Hindlimb muscle (tissue), 1 donor: ENCODE measurements at regions not wholly inside any gene's neighbourhood (a gene's known extent, or its start where the extent isn't known, plus 50 kb on each side); places are given as distances from the start of the nearest gene placed in this dataset.
"Not testable (repeated sequence)": the region's sequence is repeated elsewhere in the genome, so short reads cannot be mapped to it uniquely, and the experiment has no call there.

Source experiments
- DNase-seq: peaks from one replicate; pipeline ENCODE4 v3.0.0-alpha.2; 2013

- not testable (repeated sequence) for DNase-seq
Observed at GRCh38 chrX:41974677-41975076, 51.3 kb upstream of the CASK start.

GRCh38 chrX:41973208-41973607, 49.9 kb upstream of the CASK start:
- DNase-seq: no peak
